ENCODE measurements at regions not wholly inside any gene's neighbourhood (a gene's known extent, or its start where the extent isn't known, plus 50 kb on each side); places are given as distances from the start of the nearest gene placed in this dataset.

DNA sequence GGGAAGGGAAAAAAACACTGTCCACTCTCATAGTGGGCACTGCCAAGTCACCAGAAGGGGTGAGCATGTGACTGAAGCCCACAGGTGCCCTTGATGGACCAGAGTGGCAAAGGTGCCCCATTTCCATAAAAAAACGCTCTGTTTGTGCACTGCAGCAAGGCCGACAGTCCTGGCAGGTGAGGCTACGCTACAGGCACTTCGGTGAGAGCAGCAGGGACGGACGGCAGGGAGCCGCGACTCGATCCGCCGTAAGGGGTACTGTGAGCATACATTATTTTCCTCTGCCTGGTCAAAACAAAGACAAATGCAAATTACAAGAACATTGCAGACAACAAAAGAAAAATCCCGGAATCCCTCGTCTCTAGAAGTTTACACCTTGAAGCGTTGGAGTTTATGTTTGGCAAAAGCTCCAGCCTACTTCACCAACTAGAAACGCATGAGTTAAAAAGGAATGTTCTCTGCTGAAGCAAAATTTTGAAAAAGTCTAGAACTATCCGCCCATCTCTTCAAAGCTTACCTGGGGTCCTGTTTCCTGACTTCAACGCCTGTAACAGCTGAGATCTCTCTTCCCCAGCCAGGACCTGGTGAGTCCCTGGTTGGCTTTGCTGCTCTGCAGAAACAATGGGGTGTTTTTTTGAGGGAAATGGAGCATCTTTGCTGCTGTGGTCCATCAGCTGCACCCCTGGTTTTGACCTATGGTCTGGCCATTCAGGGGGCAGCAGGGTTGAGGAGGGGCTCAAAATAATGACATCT, 52.9 kb upstream of the RFLNA start:
- H3K36me3 ChIP-seq (ENCODE audit: control insufficient read depth, insufficient read depth, low read length), result no peaks in the 10 kb centered on the region
- peaks cover 1% of the 10 kb centered on the region; the same call in 1 of the 2 replicates for H3K4me1 ChIP-seq (ENCODE audit: control insufficient read depth, insufficient read depth, low read length)
- no peaks in the 10 kb centered on the region for H3K27me3 ChIP-seq (ENCODE audit: control insufficient read depth, insufficient read depth, low read length)
- no peak overlapping the region for H3K4me3 ChIP-seq (ENCODE audit: low read length)
- no peak for DNase-seq (ENCODE audit: low read depth, low spot score)
- no peak overlapping the region for H3K27ac ChIP-seq (ENCODE audit: low read length)
- WGBS (ENCODE audit: insufficient coverage, insufficient read length), result no CpG with 5 or more reads among the region's 17 CpGs
- H3K9me3 ChIP-seq (ENCODE audit: control insufficient read depth, insufficient read depth, low read length), result no peaks in the 10 kb centered on the region

DNA sequence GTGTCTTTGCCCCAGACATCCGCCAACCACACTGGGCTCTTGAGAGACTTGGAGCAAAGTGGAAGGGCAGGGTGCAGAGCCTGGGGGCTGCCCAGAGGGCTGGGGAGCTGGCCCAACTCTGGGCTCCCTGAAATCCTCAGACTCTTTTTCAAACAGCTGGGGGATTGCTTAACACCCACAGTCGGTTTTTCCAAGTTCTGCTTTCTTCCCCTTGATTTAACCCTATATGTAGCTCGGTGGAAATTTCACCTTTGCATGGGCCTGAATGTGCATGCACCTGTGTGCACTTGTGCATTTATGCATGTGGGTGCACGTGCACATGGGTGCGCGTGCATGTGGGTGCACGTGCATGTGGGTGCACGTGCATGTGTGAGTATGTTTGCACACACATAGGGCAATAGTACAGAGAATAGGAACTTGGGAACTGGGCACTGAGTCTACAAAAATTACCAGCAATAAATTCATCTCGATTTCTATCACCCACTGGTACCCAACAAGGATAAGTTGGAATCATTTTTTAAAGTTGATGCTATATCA, 52.3 kb upstream of the RFLNA start:
- no peak overlapping the region for H3K4me3 ChIP-seq (ENCODE audit: low read length)
- H3K4me1 ChIP-seq (ENCODE audit: control insufficient read depth, insufficient read depth, low read length), result peaks cover 1% of the 10 kb centered on the region; the same call in 1 of the 2 replicates
- no CpG with 5 or more reads among the region's 9 CpGs for WGBS (ENCODE audit: insufficient coverage, insufficient read length)
- DNase-seq (ENCODE audit: low read depth, low spot score), result no peak
- no peaks in the 10 kb centered on the region for H3K9me3 ChIP-seq (ENCODE audit: control insufficient read depth, insufficient read depth, low read length)
- no peaks in the 10 kb centered on the region for H3K36me3 ChIP-seq (ENCODE audit: control insufficient read depth, insufficient read depth, low read length)
- H3K27me3 ChIP-seq (ENCODE audit: control insufficient read depth, insufficient read depth, low read length), result no peaks in the 10 kb centered on the region
- no peak overlapping the region for H3K27ac ChIP-seq (ENCODE audit: low read length)

DNA sequence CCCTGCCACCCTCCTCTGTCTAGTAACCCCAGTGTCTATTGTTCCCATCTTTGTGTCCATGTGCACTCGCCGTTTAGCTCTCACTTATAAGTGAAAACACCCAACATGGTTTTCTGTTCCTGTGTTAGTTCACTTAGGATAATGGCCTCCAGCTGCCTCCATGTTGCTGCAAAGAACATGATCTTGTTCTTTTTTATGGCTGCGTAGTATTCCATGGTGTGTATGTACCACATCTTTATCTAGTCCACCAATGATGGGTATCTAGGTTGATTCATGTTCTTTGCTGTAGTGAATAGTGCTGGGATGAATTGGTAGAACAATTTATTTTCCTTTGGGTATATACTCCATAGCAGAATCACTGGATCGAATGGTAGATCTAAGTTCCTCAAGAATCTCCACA, 51.0 kb upstream of the RFLNA start:
- no peak for DNase-seq (ENCODE audit: low read depth, low spot score)
- H3K27me3 ChIP-seq (ENCODE audit: control insufficient read depth, insufficient read depth, low read length), result no peaks in the 10 kb centered on the region
- no peak overlapping the region for H3K4me3 ChIP-seq (ENCODE audit: low read length)
- H3K27ac ChIP-seq (ENCODE audit: low read length), result no peak overlapping the region
- H3K9me3 ChIP-seq (ENCODE audit: control insufficient read depth, insufficient read depth, low read length), result no peaks in the 10 kb centered on the region
- no CpG with 5 or more reads among the region's 4 CpGs for WGBS (ENCODE audit: insufficient coverage, insufficient read length)
- H3K36me3 ChIP-seq (ENCODE audit: control insufficient read depth, insufficient read depth, low read length), result no peaks in the 10 kb centered on the region
- peaks cover 1% of the 10 kb centered on the region; the same call in 1 of the 2 replicates for H3K4me1 ChIP-seq (ENCODE audit: control insufficient read depth, insufficient read depth, low read length)
